Uterus (tissue), 2 donors: ENCODE measurements at regions not wholly inside any gene's neighbourhood (a gene's known extent, or its start where the extent isn't known, plus 50 kb on each side); places are given as distances from the start of the nearest gene placed in this dataset.

Experiments
- POLR2A ChIP-seq, 2 donors: fragments of 450-650 bp; IDR thresholded peaks; one replicate each; pipeline ENCODE4 v1.6.1; 2016; ENCODE audit warnings: antibody characterized with exemption in 2 of 2, mild to moderate bottlenecking in 1 of 2, moderate library complexity in 1 of 2
- TF ChIP-seq, protein P1 (sequence below), 4 experiments: fragments of 200-600 bp in 2 of 4; fragments of 450-650 bp in 2 of 4; sonication (generic) in 2 of 4; IDR thresholded peaks; one replicate each; pipeline ENCODE4 v1.5.1; 2016 to 2019; ENCODE audit warnings: antibody characterized with exemption in 4 of 4, mild to moderate bottlenecking in 2 of 4, moderate library complexity in 1 of 4

DNA sequence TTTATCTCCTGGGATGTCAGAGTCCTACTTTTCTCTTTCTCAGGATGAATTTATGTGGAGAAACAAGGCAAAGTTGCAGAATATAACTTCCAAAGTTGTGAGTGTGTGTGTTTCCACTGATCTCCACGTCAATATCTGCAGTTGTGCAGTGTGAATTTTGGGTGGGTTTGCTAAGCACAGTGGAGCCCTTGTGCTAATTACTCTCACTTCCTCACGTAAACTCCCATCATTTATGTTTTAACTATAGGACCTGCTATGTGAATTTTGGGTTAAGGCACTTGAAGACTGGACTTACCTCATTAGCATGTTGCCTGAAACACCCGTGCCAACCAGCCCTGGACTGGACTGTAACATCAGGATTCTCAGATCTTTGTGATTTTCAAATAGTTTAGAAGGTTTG lies 51.9 kb upstream of the NPVF start:
- TF ChIP-seq, protein P1, sequence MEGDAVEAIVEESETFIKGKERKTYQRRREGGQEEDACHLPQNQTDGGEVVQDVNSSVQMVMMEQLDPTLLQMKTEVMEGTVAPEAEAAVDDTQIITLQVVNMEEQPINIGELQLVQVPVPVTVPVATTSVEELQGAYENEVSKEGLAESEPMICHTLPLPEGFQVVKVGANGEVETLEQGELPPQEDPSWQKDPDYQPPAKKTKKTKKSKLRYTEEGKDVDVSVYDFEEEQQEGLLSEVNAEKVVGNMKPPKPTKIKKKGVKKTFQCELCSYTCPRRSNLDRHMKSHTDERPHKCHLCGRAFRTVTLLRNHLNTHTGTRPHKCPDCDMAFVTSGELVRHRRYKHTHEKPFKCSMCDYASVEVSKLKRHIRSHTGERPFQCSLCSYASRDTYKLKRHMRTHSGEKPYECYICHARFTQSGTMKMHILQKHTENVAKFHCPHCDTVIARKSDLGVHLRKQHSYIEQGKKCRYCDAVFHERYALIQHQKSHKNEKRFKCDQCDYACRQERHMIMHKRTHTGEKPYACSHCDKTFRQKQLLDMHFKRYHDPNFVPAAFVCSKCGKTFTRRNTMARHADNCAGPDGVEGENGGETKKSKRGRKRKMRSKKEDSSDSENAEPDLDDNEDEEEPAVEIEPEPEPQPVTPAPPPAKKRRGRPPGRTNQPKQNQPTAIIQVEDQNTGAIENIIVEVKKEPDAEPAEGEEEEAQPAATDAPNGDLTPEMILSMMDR (IDR thresholded peaks at IDR 0.05) = no peak
- TF ChIP-seq POLR2A (IDR thresholded peaks at IDR 0.05) = no peak
